ENCODE measurements at regions not wholly inside any gene's neighbourhood (a gene's known extent, or its start where the extent isn't known, plus 50 kb on each side); places are given as distances from the start of the nearest gene placed in this dataset.

GRCh38 chr4:54572152-54572542 lies 85.6 kb upstream of the KIT start:
- H3K4me1 ChIP-seq (ENCODE audit: control insufficient read depth in 2 of 2, insufficient read depth in 2 of 2, low read length in 2 of 2): no peaks in the 10 kb centered on the region
- H3K9me3 ChIP-seq (ENCODE audit: control extremely low read depth in 1 of 3, control insufficient read depth in 2 of 3, insufficient read depth in 1 of 3, low read length in 2 of 3): no peaks in the 10 kb centered on the region
- no peaks in the 10 kb centered on the region for H3K36me3 ChIP-seq (replicated peaks in 1 of 2; ENCODE audit: control extremely low read depth in 1 of 2, control insufficient read depth in 1 of 2, extremely low read depth in 1 of 2, insufficient read depth in 2 of 2, low read length in 1 of 2)
- DNase-seq (no peak), ATAC-seq (ENCODE audit: low read depth) (no peak)
- no peaks in the 10 kb centered on the region for H3K79me2 ChIP-seq (ENCODE audit: control insufficient read depth, insufficient read depth, low read length)
- ChIA-PET CTCF (no interaction called here), POLR2A (no interaction called here)
- no peak for TF ChIP-seq EZH2 (IDR thresholded peaks at IDR 0.05; ENCODE audit: borderline replicate concordance, insufficient read depth, low read depth, low read length, poor library complexity, severe bottlenecking)
- H3K9ac ChIP-seq (ENCODE audit: low read length): no peak overlapping the region
- H3K27ac Mint-ChIP-seq: no peak overlapping the region
- no peaks in the 10 kb centered on the region for H3K4me1 Mint-ChIP-seq
- H3K4me3 Mint-ChIP-seq: no peak overlapping the region
- no peaks in the 10 kb centered on the region for H4K20me1 ChIP-seq (ENCODE audit: control insufficient read depth, insufficient read depth, low read length, poor library complexity, severe bottlenecking)
- no peaks in the 10 kb centered on the region for H3K27me3 Mint-ChIP-seq
- no peak overlapping the region for H2AFZ ChIP-seq (ENCODE audit: insufficient read depth, low read depth, low read length, poor library complexity, severe bottlenecking)
- intact Hi-C loops (cut with micrococcal nuclease): no loop called here
- no peaks in the 10 kb centered on the region for H3K9me3 Mint-ChIP-seq (ENCODE audit: insufficient read depth)
- no peak overlapping the region for H3K27ac ChIP-seq (ENCODE audit: low read length in 2 of 2)
- no peaks in the 10 kb centered on the region for H3K27me3 ChIP-seq (replicated peaks in 1 of 4; ENCODE audit: control extremely low read depth in 1 of 4, control insufficient read depth in 3 of 4, insufficient read depth in 4 of 4, low read length in 3 of 4)
- H3K4me3 ChIP-seq (ENCODE audit: control extremely low read depth in 1 of 5, extremely low read depth in 1 of 5, insufficient read depth in 1 of 5, low read depth in 2 of 5, low read length in 4 of 5): no peak overlapping the region
- H3K4me2 ChIP-seq (replicated peaks; ENCODE audit: low read depth, low read length, poor library complexity, severe bottlenecking): no peak overlapping the region

GRCh38 chr4:54574500-54574899 lies 83.3 kb upstream of the KIT start:
- Mint-ChIP-seq H3K4me1 (no peaks in the 10 kb centered on the region), H3K27ac (no peak overlapping the region), H3K27me3 (no peaks in the 10 kb centered on the region), H3K9me3 (ENCODE audit: insufficient read depth) (no peaks in the 10 kb centered on the region), H3K4me3 (no peak overlapping the region)
- no peaks in the 10 kb centered on the region for H3K27me3 ChIP-seq (replicated peaks in 1 of 4; ENCODE audit: control extremely low read depth in 1 of 4, control insufficient read depth in 3 of 4, insufficient read depth in 4 of 4, low read length in 3 of 4)
- TF ChIP-seq CTCF (IDR thresholded peaks at IDR 0.05) (no peak), EZH2 (IDR thresholded peaks at IDR 0.05; ENCODE audit: borderline replicate concordance, insufficient read depth, low read depth, low read length, poor library complexity, severe bottlenecking) (no peak)
- H3K79me2 ChIP-seq (ENCODE audit: control insufficient read depth, insufficient read depth, low read length): no peaks in the 10 kb centered on the region
- no peak overlapping the region for H3K9ac ChIP-seq (ENCODE audit: low read length)
- H3K9me3 ChIP-seq (ENCODE audit: control extremely low read depth in 1 of 3, control insufficient read depth in 2 of 3, insufficient read depth in 1 of 3, low read length in 2 of 3): no peaks in the 10 kb centered on the region
- H3K4me2 ChIP-seq (replicated peaks; ENCODE audit: low read depth, low read length, poor library complexity, severe bottlenecking): no peak overlapping the region
- no peaks in the 10 kb centered on the region for H3K4me1 ChIP-seq (ENCODE audit: control insufficient read depth in 2 of 2, insufficient read depth in 2 of 2, low read length in 2 of 2)
- intact Hi-C loops (cut with micrococcal nuclease): no loop called here
- H4K20me1 ChIP-seq (ENCODE audit: control insufficient read depth, insufficient read depth, low read length, poor library complexity, severe bottlenecking): no peaks in the 10 kb centered on the region
- ChIA-PET POLR2A (no interaction called here), CTCF (no interaction called here)
- H3K4me3 ChIP-seq (ENCODE audit: control extremely low read depth in 1 of 5, extremely low read depth in 1 of 5, insufficient read depth in 1 of 5, low read depth in 2 of 5, low read length in 4 of 5): no peak overlapping the region
- no peak overlapping the region for H3K27ac ChIP-seq (ENCODE audit: low read length in 2 of 2)
- no CpG with 5 or more reads among the region's 1 CpG for WGBS (ENCODE audit: insufficient coverage)
- H2AFZ ChIP-seq (ENCODE audit: insufficient read depth, low read depth, low read length, poor library complexity, severe bottlenecking): no peak overlapping the region
- no peaks in the 10 kb centered on the region for H3K36me3 ChIP-seq (replicated peaks in 1 of 2; ENCODE audit: control extremely low read depth in 1 of 2, control insufficient read depth in 1 of 2, extremely low read depth in 1 of 2, insufficient read depth in 2 of 2, low read length in 1 of 2)
- ATAC-seq (ENCODE audit: low read depth) (no peak), DNase-seq (no peak)

Measured in B cell (primary cell).